ENCODE measurements at regions not wholly inside any gene's neighbourhood (a gene's known extent, or its start where the extent isn't known, plus 50 kb on each side); places are given as distances from the start of the nearest gene placed in this dataset.
"Not testable (repeated sequence)": the region's sequence is repeated elsewhere in the genome, so short reads cannot be mapped to it uniquely, and the experiment has no call there.

DNA sequence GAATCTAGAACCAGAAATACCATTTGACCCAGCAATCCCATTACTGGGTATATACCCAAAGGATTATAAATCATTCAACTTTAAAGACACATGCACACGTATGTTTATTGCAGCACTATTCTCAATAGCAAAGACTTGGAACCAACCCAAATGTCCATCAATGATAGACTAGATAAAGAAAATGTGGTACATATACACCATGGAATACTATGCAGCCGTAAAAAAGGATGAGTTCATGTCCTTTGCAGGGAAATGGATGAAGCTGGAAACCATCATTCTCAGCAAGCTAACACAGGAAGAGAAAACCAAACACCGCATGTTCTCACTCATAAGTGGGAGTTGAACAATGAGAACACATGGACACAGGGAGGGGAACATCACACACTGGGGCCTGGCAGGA is 154.0 kb upstream of the PTGFR start:
- H3K27ac ChIP-seq (ENCODE audit: low read depth, low read length); H3K4me1 Mint-ChIP-seq; H3K27ac Mint-ChIP-seq; H3K36me3 ChIP-seq (ENCODE audit: insufficient read depth, low read length); H3K4me3 ChIP-seq (ENCODE audit: low read length in 2 of 2); POLR2A ChIA-PET (ENCODE audit: partially characterized antibody); H3K4me3 Mint-ChIP-seq; H3K27me3 ChIP-seq (ENCODE audit: insufficient read depth, low read length); intact Hi-C loops (cut with micrococcal nuclease); DNase-seq; H3K9me3 Mint-ChIP-seq; H3K9me3 ChIP-seq (ENCODE audit: control insufficient read depth in 1 of 2, low read length in 2 of 2); CTCF ChIA-PET (ENCODE audit: partially characterized antibody); H3K4me1 ChIP-seq (ENCODE audit: insufficient read depth, low read length); H3K36me3 Mint-ChIP-seq; H3K27me3 Mint-ChIP-seq: not testable (repeated sequence)

DNA sequence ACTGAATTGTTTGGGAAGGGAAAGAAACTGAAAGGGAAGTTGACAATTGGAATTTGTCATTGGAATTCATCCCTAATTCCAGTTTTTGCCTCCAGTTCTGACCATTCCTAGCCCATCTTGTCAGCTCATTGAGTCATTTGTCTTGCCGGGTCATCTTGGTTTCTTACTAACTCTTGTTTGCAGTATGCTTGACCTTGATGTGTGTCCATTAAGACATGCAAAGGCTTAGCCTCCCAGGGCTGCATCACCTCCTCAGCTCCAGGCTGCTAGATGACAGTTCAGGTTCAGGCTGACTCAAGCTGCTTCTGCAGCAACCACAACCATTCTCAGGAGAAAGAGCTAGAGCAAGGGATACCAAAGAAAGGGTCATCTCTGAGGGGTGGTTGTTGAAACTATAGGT is 151.3 kb upstream of the PTGFR start:
- Histone ChIP-seq H3K27ac (ENCODE audit: low read depth, low read length) (no peak overlapping the region), H3K27me3 (ENCODE audit: insufficient read depth, low read length) (no peaks in the 10 kb centered on the region), H3K4me3 (ENCODE audit: low read length in 2 of 2) (no peak overlapping the region), H3K9me3 (ENCODE audit: control insufficient read depth in 1 of 2, low read length in 2 of 2) (no peaks in the 10 kb centered on the region), H3K36me3 (ENCODE audit: insufficient read depth, low read length) (no peaks in the 10 kb centered on the region), H3K4me1 (ENCODE audit: insufficient read depth, low read length) (no peaks in the 10 kb centered on the region)
- intact Hi-C loops (cut with micrococcal nuclease), result no loop called here
- no peak for DNase-seq
- no peak overlapping the region for H3K4me3 Mint-ChIP-seq
- peaks cover 0 to 9% (median under 1%) of the 10 kb centered on the region in 8 donors for H3K9me3 Mint-ChIP-seq
- POLR2A ChIA-PET (ENCODE audit: partially characterized antibody), result no interaction called here
- peaks cover 0 to 1% (median 0%) of the 10 kb centered on the region in 4 donors for H3K4me1 Mint-ChIP-seq
- CTCF ChIA-PET (ENCODE audit: partially characterized antibody), result no interaction called here
- H3K27me3 Mint-ChIP-seq, result no peaks in the 10 kb centered on the region
- no peaks in the 10 kb centered on the region for H3K36me3 Mint-ChIP-seq
- H3K27ac Mint-ChIP-seq, result no peak overlapping the region

DNA sequence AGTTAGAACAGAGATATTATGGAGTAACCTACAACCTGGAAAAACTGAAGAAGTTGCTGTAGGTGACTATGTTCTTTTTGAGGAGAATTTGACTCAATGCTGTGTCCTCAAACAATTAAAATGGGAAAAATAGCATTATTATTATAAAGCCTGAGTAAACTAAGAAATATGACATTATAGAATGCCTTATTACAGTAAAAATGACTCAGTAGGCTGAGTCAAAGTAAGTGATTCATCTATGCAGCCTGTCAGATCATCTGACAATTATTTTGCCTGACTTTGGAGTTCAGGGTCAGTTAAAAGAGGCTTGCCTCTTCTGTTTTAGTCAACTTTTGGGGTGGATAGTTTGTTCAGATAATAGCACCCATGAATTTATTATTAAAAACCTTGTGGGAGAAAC is 150.8 kb upstream of the PTGFR start:
- Histone ChIP-seq H3K27me3 (ENCODE audit: insufficient read depth, low read length) (no peaks in the 10 kb centered on the region), H3K4me3 (ENCODE audit: low read length in 2 of 2) (no peak overlapping the region), H3K36me3 (ENCODE audit: insufficient read depth, low read length) (no peaks in the 10 kb centered on the region), H3K4me1 (ENCODE audit: insufficient read depth, low read length) (no peaks in the 10 kb centered on the region), H3K9me3 (ENCODE audit: control insufficient read depth in 1 of 2, low read length in 2 of 2) (no peaks in the 10 kb centered on the region), H3K27ac (ENCODE audit: low read depth, low read length) (no peak overlapping the region)
- ChIA-PET POLR2A (ENCODE audit: partially characterized antibody) (no interaction called here), CTCF (ENCODE audit: partially characterized antibody) (no interaction called here)
- no peak overlapping the region for H3K4me3 Mint-ChIP-seq
- H3K9me3 Mint-ChIP-seq, result peaks cover 0 to 8% (median under 1%) of the 10 kb centered on the region in 8 donors
- no peaks in the 10 kb centered on the region for H3K36me3 Mint-ChIP-seq
- intact Hi-C loops (cut with micrococcal nuclease), result no loop called here
- H3K27me3 Mint-ChIP-seq, result no peaks in the 10 kb centered on the region
- H3K27ac Mint-ChIP-seq, result no peak overlapping the region
- DNase-seq, result no peak
- no peaks in the 10 kb centered on the region for H3K4me1 Mint-ChIP-seq

GRCh38 chr1:78348496-78349284 is 142.1 kb upstream of the PTGFR start:
- Mint-ChIP-seq H3K4me3 (no peak overlapping the region), H3K27ac (no peak overlapping the region), H3K27me3 (no peaks in the 10 kb centered on the region), H3K9me3 (peaks cover 0 to 3% (median under 1%) of the 10 kb centered on the region in 8 donors), H3K36me3 (no peaks in the 10 kb centered on the region), H3K4me1 (no peaks in the 10 kb centered on the region)
- DNase-seq, result no peak
- no peaks in the 10 kb centered on the region for H3K9me3 ChIP-seq (ENCODE audit: control insufficient read depth in 1 of 2, low read length in 2 of 2)
- H3K36me3 ChIP-seq (ENCODE audit: insufficient read depth, low read length), result no peaks in the 10 kb centered on the region
- CTCF ChIA-PET (ENCODE audit: partially characterized antibody), result no interaction called here
- no peaks in the 10 kb centered on the region for H3K27me3 ChIP-seq (ENCODE audit: insufficient read depth, low read length)
- H3K27ac ChIP-seq (ENCODE audit: low read depth, low read length), result no peak overlapping the region
- no peak overlapping the region for H3K4me3 ChIP-seq (ENCODE audit: low read length in 2 of 2)
- intact Hi-C loops (cut with micrococcal nuclease), result no loop called here
- POLR2A ChIA-PET (ENCODE audit: partially characterized antibody), result no interaction called here
- no peaks in the 10 kb centered on the region for H3K4me1 ChIP-seq (ENCODE audit: insufficient read depth, low read length)

DNA sequence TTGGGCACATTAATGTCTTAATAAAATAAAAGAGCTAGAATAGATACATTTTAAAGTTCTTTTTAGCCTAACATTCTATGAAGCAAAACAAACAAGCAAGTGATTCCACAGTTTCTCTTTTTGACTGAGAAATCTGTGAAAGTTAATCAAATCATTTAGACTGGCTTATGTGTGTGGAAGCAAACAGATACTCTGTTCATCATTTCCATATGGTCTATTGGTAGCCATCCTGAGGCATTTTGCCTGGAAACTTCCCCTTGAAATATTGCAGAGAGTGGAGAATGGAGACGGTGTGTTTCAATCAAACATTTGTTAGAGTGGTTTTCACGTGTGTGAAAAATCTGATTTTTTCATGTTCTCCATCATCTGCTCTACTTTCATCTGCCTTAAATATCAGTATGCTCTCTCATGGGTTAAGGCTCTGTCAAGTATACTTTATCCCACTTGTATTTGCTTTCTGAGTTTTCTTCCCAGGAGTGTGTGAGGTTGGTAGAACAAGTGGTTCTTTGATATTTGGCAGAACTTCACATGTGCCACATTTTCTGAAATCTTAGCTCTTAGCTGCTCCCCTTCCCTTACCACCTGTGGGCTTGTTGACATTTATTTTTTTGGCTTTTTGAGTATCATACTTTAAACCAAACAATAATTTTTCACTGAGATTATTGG is 139.1 kb upstream of the PTGFR start:
- H3K27me3 ChIP-seq (ENCODE audit: insufficient read depth, low read length), result no peaks in the 10 kb centered on the region
- H3K9me3 ChIP-seq (ENCODE audit: control insufficient read depth in 1 of 2, low read length in 2 of 2), result no peaks in the 10 kb centered on the region
- no peaks in the 10 kb centered on the region for H3K4me1 ChIP-seq (ENCODE audit: insufficient read depth, low read length)
- no peaks in the 10 kb centered on the region for H3K4me1 Mint-ChIP-seq
- H3K27me3 Mint-ChIP-seq, result no peaks in the 10 kb centered on the region
- H3K27ac Mint-ChIP-seq, result no peak overlapping the region
- no peak for DNase-seq
- H3K36me3 ChIP-seq (ENCODE audit: insufficient read depth, low read length), result no peaks in the 10 kb centered on the region
- no peaks in the 10 kb centered on the region for H3K36me3 Mint-ChIP-seq
- no peak overlapping the region for H3K4me3 Mint-ChIP-seq
- no peak overlapping the region for H3K4me3 ChIP-seq (ENCODE audit: low read length in 2 of 2)
- ChIA-PET CTCF (ENCODE audit: partially characterized antibody) (no interaction called here), POLR2A (ENCODE audit: partially characterized antibody) (no interaction called here)
- peaks cover 0 to 3% (median 0%) of the 10 kb centered on the region in 8 donors for H3K9me3 Mint-ChIP-seq
- no peak overlapping the region for H3K27ac ChIP-seq (ENCODE audit: low read depth, low read length)
- intact Hi-C loops (cut with micrococcal nuclease), result no loop called here

- Mint-ChIP-seq H3K4me1 (no peaks in the 10 kb centered on the region), H3K4me3 (no peak overlapping the region), H3K27me3 (peaks cover 0 to 2% of the 10 kb centered on the region in 2 donors), H3K9me3 (peaks cover 0 to 5% (median 0%) of the 10 kb centered on the region in 8 donors), H3K27ac (no peak overlapping the region), H3K36me3 (no peaks in the 10 kb centered on the region)
- H3K9me3 ChIP-seq (ENCODE audit: control insufficient read depth in 1 of 2, low read length in 2 of 2), result no peaks in the 10 kb centered on the region
- H3K27me3 ChIP-seq (ENCODE audit: insufficient read depth, low read length), result no peaks in the 10 kb centered on the region
- no peaks in the 10 kb centered on the region for H3K4me1 ChIP-seq (ENCODE audit: insufficient read depth, low read length)
- ChIA-PET POLR2A (ENCODE audit: partially characterized antibody) (no interaction called here), CTCF (ENCODE audit: partially characterized antibody) (no interaction called here)
- DNase-seq, result no peak
- no peaks in the 10 kb centered on the region for H3K36me3 ChIP-seq (ENCODE audit: insufficient read depth, low read length)
- H3K27ac ChIP-seq (ENCODE audit: low read depth, low read length), result no peak overlapping the region
- H3K4me3 ChIP-seq (ENCODE audit: low read length in 2 of 2), result no peak overlapping the region
- intact Hi-C loops (cut with micrococcal nuclease), result no loop called here
These were observed 135.1 kb upstream of the PTGFR start for GRCh38 chr1:78355656-78356055.

DNA sequence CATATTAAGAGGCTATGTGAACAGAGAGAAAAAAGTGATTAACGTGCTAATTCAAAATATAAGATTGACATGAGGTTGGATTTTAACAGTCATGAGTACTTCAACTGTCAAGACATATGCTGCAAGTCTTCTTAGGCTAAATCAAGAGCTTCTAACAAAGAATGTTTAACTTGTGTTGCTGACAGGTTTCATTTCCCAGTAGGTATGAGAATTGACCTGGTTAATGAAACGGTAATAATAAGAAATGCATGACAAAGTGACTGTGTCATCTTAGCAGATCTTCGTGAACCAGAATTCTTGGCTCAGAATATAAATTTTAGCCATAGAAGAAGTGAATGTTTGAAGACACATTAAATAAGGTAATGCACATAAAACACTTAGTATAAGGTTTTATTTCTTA is 132.6 kb upstream of the PTGFR start:
- H3K4me1 Mint-ChIP-seq, result no peaks in the 10 kb centered on the region
- ChIA-PET POLR2A (ENCODE audit: partially characterized antibody) (no interaction called here), CTCF (ENCODE audit: partially characterized antibody) (no interaction called here)
- no peaks in the 10 kb centered on the region for H3K36me3 Mint-ChIP-seq
- H3K9me3 Mint-ChIP-seq, result peaks cover 0 to 2% (median 0%) of the 10 kb centered on the region in 8 donors
- no peaks in the 10 kb centered on the region for H3K36me3 ChIP-seq (ENCODE audit: insufficient read depth, low read length)
- intact Hi-C loops (cut with micrococcal nuclease), result no loop called here
- H3K9me3 ChIP-seq (ENCODE audit: control insufficient read depth in 1 of 2, low read length in 2 of 2), result no peaks in the 10 kb centered on the region
- H3K4me1 ChIP-seq (ENCODE audit: insufficient read depth, low read length), result no peaks in the 10 kb centered on the region
- no peak for DNase-seq
- H3K27me3 ChIP-seq (ENCODE audit: insufficient read depth, low read length), result no peaks in the 10 kb centered on the region
- no peak overlapping the region for H3K4me3 ChIP-seq (ENCODE audit: low read length in 2 of 2)
- H3K27ac ChIP-seq (ENCODE audit: low read depth, low read length), result no peak overlapping the region
- no peak overlapping the region for H3K27ac Mint-ChIP-seq
- H3K27me3 Mint-ChIP-seq, result peaks cover 0 to 4% of the 10 kb centered on the region in 2 donors
- H3K4me3 Mint-ChIP-seq, result no peak overlapping the region
